ENCODE measurements at regions not wholly inside any gene's neighbourhood (a gene's known extent, or its start where the extent isn't known, plus 50 kb on each side); places are given as distances from the start of the nearest gene placed in this dataset.
"Not testable (repeated sequence)": the region's sequence is repeated elsewhere in the genome, so short reads cannot be mapped to it uniquely, and the experiment has no call there.

- TF ChIP-seq CREB5 (CRISPR knock-in tag; IDR thresholded peaks at IDR 0.05; ENCODE audit: low read depth) (no peak), CSDC2 (CRISPR knock-in tag; IDR thresholded peaks at IDR 0.05) (no peak), ISL1 (CRISPR knock-in tag; IDR thresholded peaks at IDR 0.05) (no peak), ARNTL (CRISPR knock-in tag; IDR thresholded peaks at IDR 0.05; ENCODE audit: borderline replicate concordance, low read depth) (no peak), ZFP3 (CRISPR knock-in tag; IDR thresholded peaks at IDR 0.05) (no peak)
- TF ChIP-seq, protein P1, sequence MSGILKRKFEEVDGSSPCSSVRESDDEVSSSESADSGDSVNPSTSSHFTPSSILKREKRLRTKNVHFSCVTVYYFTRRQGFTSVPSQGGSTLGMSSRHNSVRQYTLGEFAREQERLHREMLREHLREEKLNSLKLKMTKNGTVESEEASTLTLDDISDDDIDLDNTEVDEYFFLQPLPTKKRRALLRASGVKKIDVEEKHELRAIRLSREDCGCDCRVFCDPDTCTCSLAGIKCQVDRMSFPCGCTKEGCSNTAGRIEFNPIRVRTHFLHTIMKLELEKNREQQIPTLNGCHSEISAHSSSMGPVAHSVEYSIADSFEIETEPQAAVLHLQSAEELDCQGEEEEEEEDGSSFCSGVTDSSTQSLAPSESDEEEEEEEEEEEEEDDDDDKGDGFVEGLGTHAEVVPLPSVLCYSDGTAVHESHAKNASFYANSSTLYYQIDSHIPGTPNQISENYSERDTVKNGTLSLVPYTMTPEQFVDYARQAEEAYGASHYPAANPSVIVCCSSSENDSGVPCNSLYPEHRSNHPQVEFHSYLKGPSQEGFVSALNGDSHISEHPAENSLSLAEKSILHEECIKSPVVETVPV (CRISPR knock-in tag; IDR thresholded peaks at IDR 0.05), result no peak
Measured at GRCh38 chrX:65587616-65588526, 53.3 kb upstream of the LAS1L start (continued).

DNA sequence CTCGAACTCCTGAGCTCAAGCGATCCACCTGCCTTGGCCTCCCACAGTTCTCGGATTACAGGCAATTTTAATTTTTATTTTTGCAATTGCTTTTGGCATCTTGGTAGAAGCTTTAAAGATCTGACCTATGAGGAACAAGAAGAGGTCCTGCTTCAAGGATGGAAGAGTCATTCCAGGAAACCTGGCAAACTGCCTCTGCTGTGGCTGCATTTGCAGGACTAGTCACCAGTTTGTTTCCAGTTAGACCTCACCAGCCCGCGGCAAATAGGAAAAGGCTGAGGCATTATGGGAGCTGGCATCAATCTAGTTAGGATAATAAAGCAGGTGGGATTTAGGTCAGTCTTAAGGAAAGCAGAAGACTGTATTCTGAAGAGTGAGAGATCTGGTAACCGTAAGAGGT lies 51.9 kb upstream of the LAS1L start:
- no peak for ATAC-seq
- no peak for TF ChIP-seq PPARA (CRISPR knock-in tag; IDR thresholded peaks at IDR 0.05; ENCODE audit: borderline replicate concordance)
- no peak for TF ChIP-seq TOX (CRISPR knock-in tag; IDR thresholded peaks at IDR 0.05; ENCODE audit: borderline replicate concordance)
- TF ChIP-seq, protein P1 (CRISPR knock-in tag; IDR thresholded peaks at IDR 0.05), result no peak
- TF ChIP-seq RARB (CRISPR knock-in tag; IDR thresholded peaks at IDR 0.05), result no peak

DNA sequence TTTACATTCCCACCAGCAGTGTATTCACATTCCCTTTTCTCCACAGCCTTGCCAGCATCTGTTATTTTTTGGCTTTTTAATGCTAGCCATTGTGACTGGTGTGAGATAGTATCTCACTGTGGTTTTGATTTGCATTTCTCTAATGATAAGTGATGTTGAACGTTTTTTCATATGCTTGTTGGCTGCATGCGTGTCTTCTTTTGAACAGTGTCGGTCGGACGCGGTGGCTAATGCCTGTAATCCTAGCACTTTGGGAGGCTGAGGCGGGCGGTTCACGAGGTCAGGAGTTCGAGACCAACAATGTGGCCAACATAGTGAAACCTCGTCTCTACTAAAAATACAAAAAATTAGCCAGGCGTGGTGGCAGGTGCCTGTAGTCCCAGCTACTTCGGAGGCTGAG lies 50.6 kb upstream of the LAS1L start:
- not testable (repeated sequence) for ATAC-seq
